ENCODE measurements at regions not wholly inside any gene's neighbourhood (a gene's known extent, or its start where the extent isn't known, plus 50 kb on each side); places are given as distances from the start of the nearest gene placed in this dataset.
"Not testable (repeated sequence)": the region's sequence is repeated elsewhere in the genome, so short reads cannot be mapped to it uniquely, and the experiment has no call there.

DNA sequence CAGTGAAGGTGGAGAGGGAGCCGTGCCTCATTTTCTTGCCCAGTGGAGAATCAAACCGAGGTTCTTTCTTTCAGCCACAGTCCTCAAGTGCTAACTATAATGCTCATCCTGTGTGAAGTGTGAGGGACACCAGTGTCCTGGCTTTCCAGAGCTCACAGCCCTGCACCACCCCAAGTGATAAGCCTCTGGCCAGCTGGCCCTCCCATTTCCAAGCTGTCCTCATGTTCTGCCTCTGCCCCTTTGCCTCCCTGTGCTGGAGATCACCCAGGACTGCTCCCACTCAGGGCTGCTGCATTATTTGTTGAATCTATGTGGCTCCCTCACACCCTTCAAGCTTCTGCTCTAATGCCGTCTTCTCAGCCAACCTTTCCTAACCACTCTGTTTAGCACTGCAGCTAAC, 224.5 kb upstream of the TUT7 start:
- DNase-seq (ENCODE audit: low spot score): no peak
- no peak for ATAC-seq (ENCODE audit: low FRiP score)
- no peak for TF ChIP-seq CTCF (IDR thresholded peaks at IDR 0.05)

- DNase-seq (ENCODE audit: low spot score): no peak
- ATAC-seq (ENCODE audit: low FRiP score): no peak
- TF ChIP-seq CTCF (IDR thresholded peaks at IDR 0.05): no peak
Observed at GRCh38 chr9:86577420-86578333, 223.5 kb upstream of the TUT7 start.

GRCh38 chr9:86575825-86576525, 221.8 kb upstream of the TUT7 start:
- ATAC-seq (ENCODE audit: low FRiP score): no peak
- DNase-seq (ENCODE audit: low spot score): no peak
- TF ChIP-seq CTCF (IDR thresholded peaks at IDR 0.05): no peak

DNA sequence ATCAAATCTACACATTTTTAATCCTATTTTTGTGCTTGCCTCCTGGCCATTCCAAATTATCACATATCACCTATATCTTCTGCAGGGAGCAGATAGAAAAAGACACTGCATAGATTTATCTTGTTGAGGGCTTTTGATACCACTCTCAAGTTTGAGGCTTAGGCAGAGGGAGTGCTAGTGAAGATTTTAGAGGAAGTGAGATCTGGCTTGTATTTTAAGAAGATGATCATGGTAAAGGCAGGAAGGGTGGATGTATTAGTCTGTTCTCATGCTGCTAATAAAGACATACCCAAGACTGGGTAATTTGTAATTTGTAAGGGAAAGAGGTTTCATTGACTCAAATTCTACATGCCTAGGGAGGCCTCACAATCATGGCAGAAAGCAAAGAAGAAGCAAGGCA, 220.9 kb upstream of the TUT7 start:
- ATAC-seq (ENCODE audit: low FRiP score) (no peak), DNase-seq (ENCODE audit: low spot score) (no peak)
- TF ChIP-seq CTCF (IDR thresholded peaks at IDR 0.05): no peak

DNA sequence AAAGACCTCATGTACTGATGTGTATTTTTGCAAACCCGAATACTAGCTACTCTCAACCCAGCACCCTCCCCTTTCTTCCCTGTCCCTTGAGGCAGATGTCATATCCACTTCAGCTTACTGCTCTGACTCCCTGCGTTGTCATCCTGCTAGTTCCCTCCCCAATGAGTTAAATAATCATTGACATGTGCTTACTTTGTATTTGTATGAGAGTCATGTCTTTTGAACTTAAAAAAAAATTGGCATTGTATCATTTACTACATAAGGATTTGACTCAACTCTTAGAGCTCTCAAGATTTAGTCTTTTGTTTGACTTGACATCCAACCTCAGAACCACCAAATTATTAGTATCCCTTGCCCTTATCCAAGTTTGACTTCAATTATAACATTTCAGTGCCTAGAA, 219.7 kb upstream of the TUT7 start:
- DNase-seq (ENCODE audit: low spot score) (no peak), ATAC-seq (ENCODE audit: low FRiP score) (no peak)
- no peak for TF ChIP-seq CTCF (IDR thresholded peaks at IDR 0.05)

GRCh38 chr9:86572904-86573303, 218.7 kb upstream of the TUT7 start:
- TF ChIP-seq CTCF (IDR thresholded peaks at IDR 0.05): no peak
- no peak for ATAC-seq (ENCODE audit: low FRiP score)
- DNase-seq (ENCODE audit: low spot score): no peak

GRCh38 chr9:86565603-86566002, 211.4 kb upstream of the TUT7 start:
- DNase-seq (ENCODE audit: low spot score): not testable (repeated sequence)

More at GRCh38 chr9:86565603-86566002, 211.4 kb upstream of the TUT7 start:
- ATAC-seq (ENCODE audit: low FRiP score): not testable (repeated sequence)
